HG03571 (cell line): ENCODE measurements at regions not wholly inside any gene's neighbourhood (a gene's known extent, or its start where the extent isn't known, plus 50 kb on each side); places are given as distances from the start of the nearest gene placed in this dataset.
"Not testable (repeated sequence)": the region's sequence is repeated elsewhere in the genome, so short reads cannot be mapped to it uniquely, and the experiment has no call there.

Experiments
- ATAC-seq: cut with Tn5 transposase; IDR thresholded peaks from one replicate; pipeline ENCODE4 v1.9.1; 2021; ENCODE audit not compliant: unreplicated experiment

GRCh38 chr22:48639896-48640748, 1187.6 kb downstream of the BRD1 start:
- ATAC-seq = no peak

- no peak for ATAC-seq
These were observed 1188.5 kb downstream of the BRD1 start for GRCh38 chr22:48639021-48639795.

GRCh38 chr22:48637231-48637630, 1190.4 kb downstream of the BRD1 start:
- ATAC-seq = no peak

- ATAC-seq = no peak
These were observed 1190.9 kb downstream of the BRD1 start for GRCh38 chr22:48636746-48637145.

GRCh38 chr22:48635816-48636215, 1191.9 kb downstream of the BRD1 start:
- ATAC-seq = no peak

GRCh38 chr22:48635031-48635430, 1192.6 kb downstream of the BRD1 start:
- no peak for ATAC-seq

- no peak for ATAC-seq
These were observed 1193.5 kb downstream of the BRD1 start for GRCh38 chr22:48633996-48634836.

GRCh38 chr22:48632646-48633246, 1194.9 kb downstream of the BRD1 start:
- no peak for ATAC-seq

GRCh38 chr22:48631288-48631863, 1196.3 kb downstream of the BRD1 start:
- no peak for ATAC-seq

- no peak for ATAC-seq
These were observed 1196.8 kb downstream of the BRD1 start for GRCh38 chr22:48630848-48631247.

- no peak for ATAC-seq
These were observed 1197.3 kb downstream of the BRD1 start for GRCh38 chr22:48630433-48630754.

GRCh38 chr22:48629631-48630432, 1197.8 kb downstream of the BRD1 start:
- no peak for ATAC-seq

- no peak for ATAC-seq
These were observed 1198.7 kb downstream of the BRD1 start for GRCh38 chr22:48628891-48629543.

GRCh38 chr22:48627966-48628365, 1199.7 kb downstream of the BRD1 start:
- ATAC-seq = no peak

GRCh38 chr22:48627203-48627602, 1200.5 kb downstream of the BRD1 start:
- no peak for ATAC-seq

- ATAC-seq = no peak
These were observed 1203.3 kb downstream of the BRD1 start for GRCh38 chr22:48624401-48624800.

GRCh38 chr22:48622891-48623545, 1204.7 kb downstream of the BRD1 start:
- ATAC-seq = no peak

GRCh38 chr22:48621085-48621484, 1206.6 kb downstream of the BRD1 start:
- no peak for ATAC-seq

GRCh38 chr22:48620460-48620859, 1207.2 kb downstream of the BRD1 start:
- not testable (repeated sequence) for ATAC-seq
